Osteocyte (in vitro differentiated cells): ENCODE measurements at regions not wholly inside any gene's neighbourhood (a gene's known extent, or its start where the extent isn't known, plus 50 kb on each side); places are given as distances from the start of the nearest gene placed in this dataset.

ENCODE experiments used
- DNase-seq: peaks from one replicate; pipeline ENCODE4 v3.0.0; 2021; ENCODE audit warnings: mixed read lengths; ENCODE audit not compliant: unreplicated experiment; ENCODE audit errors: extremely low spot score
- H3K27ac Mint-ChIP-seq: one replicate; pipeline ENCODE4 v1.8.0; 2021; ENCODE audit warnings: mild to moderate bottlenecking, mixed read lengths; ENCODE audit not compliant: unreplicated experiment
- H3K27me3 Mint-ChIP-seq: one replicate; pipeline ENCODE4 v1.8.0; 2021; ENCODE audit warnings: mixed read lengths; ENCODE audit not compliant: unreplicated experiment
- H3K36me3 Mint-ChIP-seq: one replicate; pipeline ENCODE4 v1.8.0; 2021; ENCODE audit warnings: mixed read lengths; ENCODE audit not compliant: unreplicated experiment
- H3K4me1 Mint-ChIP-seq: one replicate; pipeline ENCODE4 v1.8.0; 2021; ENCODE audit warnings: mixed read lengths; ENCODE audit not compliant: unreplicated experiment
- H3K4me3 Mint-ChIP-seq: one replicate; pipeline ENCODE4 v1.8.0; 2021; ENCODE audit warnings: mild to moderate bottlenecking, moderate library complexity, mixed read lengths; ENCODE audit not compliant: unreplicated experiment
- H3K9me3 Mint-ChIP-seq: one replicate; pipeline ENCODE4 v1.8.0; 2021; ENCODE audit warnings: mixed read lengths; ENCODE audit not compliant: unreplicated experiment
- TF ChIP-seq, protein P1 (sequence below): fragments of 200-600 bp; sonication (generic); IDR thresholded peaks from 2 replicates; pipeline ENCODE4 v1.5.0; 2021; ENCODE audit warnings: antibody characterized with exemption, mild to moderate bottlenecking, moderate library complexity

DNA sequence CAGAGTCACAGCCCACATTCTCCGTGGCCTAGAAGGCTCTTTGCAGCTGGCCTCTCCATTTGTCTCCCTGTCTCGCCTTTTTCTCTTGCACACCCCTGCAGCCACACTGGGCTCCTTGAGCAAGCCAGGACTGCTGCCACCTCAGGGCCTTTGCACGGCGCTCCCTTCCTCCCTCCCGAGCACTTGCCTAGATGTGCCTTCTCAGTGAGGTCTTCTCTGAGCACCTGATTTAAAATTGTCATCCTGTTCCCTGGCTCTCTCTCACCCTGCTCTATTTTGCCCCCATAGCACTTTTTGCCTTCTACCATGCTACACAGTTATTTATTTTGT lies 102.9 kb upstream of the THY1 start:
- TF ChIP-seq, protein P1, sequence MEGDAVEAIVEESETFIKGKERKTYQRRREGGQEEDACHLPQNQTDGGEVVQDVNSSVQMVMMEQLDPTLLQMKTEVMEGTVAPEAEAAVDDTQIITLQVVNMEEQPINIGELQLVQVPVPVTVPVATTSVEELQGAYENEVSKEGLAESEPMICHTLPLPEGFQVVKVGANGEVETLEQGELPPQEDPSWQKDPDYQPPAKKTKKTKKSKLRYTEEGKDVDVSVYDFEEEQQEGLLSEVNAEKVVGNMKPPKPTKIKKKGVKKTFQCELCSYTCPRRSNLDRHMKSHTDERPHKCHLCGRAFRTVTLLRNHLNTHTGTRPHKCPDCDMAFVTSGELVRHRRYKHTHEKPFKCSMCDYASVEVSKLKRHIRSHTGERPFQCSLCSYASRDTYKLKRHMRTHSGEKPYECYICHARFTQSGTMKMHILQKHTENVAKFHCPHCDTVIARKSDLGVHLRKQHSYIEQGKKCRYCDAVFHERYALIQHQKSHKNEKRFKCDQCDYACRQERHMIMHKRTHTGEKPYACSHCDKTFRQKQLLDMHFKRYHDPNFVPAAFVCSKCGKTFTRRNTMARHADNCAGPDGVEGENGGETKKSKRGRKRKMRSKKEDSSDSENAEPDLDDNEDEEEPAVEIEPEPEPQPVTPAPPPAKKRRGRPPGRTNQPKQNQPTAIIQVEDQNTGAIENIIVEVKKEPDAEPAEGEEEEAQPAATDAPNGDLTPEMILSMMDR, result no peak
- no peak overlapping the region for H3K4me3 Mint-ChIP-seq
- no peaks in the 10 kb centered on the region for H3K9me3 Mint-ChIP-seq
- H3K27me3 Mint-ChIP-seq, result peaks cover 53% of the 10 kb centered on the region
- H3K4me1 Mint-ChIP-seq, result no peaks in the 10 kb centered on the region
- no peak overlapping the region for H3K27ac Mint-ChIP-seq
- no peak for DNase-seq
- no peaks in the 10 kb centered on the region for H3K36me3 Mint-ChIP-seq

DNA sequence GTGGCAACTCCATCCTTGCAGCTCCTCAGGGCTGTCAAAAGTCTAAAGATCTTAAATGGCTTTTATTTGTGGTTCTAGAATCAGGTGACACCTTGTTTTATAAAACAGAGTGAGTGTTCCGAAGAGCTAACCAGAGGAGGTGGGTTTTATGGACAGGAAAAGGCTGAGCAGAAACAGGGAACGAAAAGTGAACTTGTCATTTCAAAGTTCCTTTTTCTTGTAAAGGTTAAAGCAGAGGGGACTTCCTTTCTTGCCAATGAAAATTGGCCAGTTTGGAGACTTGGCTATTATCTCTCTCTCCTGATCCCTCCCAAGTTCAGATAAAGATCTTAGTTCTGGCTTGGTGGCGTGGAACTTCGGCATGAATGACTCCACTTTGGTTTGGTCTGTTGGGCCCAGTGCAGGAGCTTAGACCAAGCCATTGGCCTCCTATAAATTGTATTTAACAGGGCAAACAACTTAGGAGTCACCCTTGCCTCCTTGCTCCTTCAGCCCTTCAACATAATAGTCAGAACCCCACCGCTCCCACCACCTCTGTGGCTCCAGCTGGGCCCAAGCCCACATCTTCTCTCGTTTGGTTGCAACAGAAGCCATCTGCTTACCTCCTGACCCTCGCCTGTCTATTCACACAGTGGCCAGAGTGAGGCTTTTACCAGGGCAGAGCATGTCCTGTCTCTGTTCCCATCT lies 102.4 kb upstream of the THY1 start:
- H3K27ac Mint-ChIP-seq, result no peak overlapping the region
- no peak overlapping the region for H3K4me3 Mint-ChIP-seq
- H3K4me1 Mint-ChIP-seq, result no peaks in the 10 kb centered on the region
- no peaks in the 10 kb centered on the region for H3K36me3 Mint-ChIP-seq
- TF ChIP-seq, protein P1, result no peak
- peaks cover 49% of the 10 kb centered on the region for H3K27me3 Mint-ChIP-seq
- H3K9me3 Mint-ChIP-seq, result no peaks in the 10 kb centered on the region
- DNase-seq, result no peak

DNA sequence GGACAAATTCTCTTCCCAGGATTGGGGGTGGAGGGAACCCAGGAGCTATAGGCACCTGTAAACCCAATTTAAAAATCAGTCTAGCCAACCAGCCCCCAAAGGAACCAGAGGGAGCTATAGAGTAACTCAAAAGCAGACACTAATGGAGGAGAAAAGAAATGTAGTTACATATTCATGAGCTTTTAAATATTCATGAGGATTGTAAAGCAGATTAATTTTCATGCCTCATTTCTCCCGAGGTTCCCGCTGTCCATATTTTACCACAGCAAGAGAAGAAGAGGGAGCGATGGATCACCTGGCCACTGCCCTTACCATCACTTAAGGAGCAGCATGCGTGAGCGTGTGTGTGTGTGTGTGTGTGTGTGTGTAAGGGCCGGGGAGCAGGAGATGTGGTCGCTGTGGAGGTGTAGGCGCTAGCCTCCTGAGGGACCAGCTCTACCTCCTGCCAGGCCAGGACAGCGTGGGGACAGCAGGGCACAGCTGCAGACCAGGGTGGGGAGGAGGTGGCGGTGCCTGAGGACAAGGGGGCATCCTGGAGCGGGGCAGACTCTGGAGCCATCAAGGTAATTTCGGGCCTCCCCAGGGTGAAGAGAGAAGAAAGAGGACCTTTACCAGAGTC lies 100.7 kb upstream of the THY1 start:
- Mint-ChIP-seq H3K4me3 (no peak overlapping the region), H3K36me3 (no peaks in the 10 kb centered on the region), H3K27me3 (peaks cover 38% of the 10 kb centered on the region), H3K27ac (no peak overlapping the region), H3K9me3 (no peaks in the 10 kb centered on the region), H3K4me1 (no peaks in the 10 kb centered on the region)
- no peak for DNase-seq
- TF ChIP-seq, protein P1, result no peak

DNA sequence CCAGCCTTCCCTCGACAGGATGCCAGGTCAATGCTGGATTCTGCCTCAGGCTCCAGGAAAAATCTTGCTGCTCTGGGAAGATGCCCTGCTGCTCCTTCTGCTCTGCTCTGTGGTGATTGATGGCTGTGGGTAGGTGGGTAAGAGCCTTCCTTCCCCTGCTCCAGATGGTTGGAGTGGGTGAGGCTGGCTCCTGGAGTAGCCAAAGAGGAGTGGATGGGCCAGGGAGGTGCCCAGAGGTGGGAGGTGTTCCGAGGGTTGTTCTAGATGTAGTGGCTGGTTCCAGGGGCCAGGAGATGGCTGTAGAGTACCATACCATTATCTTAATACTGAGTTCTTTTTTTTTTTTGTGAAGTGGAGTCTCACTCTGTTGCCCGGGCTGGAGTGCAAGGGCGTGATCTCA lies 99.6 kb upstream of the THY1 start:
- Mint-ChIP-seq H3K36me3 (no peaks in the 10 kb centered on the region), H3K4me3 (no peak overlapping the region), H3K27ac (no peak overlapping the region), H3K9me3 (no peaks in the 10 kb centered on the region), H3K27me3 (peaks cover 43% of the 10 kb centered on the region), H3K4me1 (no peaks in the 10 kb centered on the region)
- TF ChIP-seq, protein P1, result no peak
- DNase-seq, result no peak

DNA sequence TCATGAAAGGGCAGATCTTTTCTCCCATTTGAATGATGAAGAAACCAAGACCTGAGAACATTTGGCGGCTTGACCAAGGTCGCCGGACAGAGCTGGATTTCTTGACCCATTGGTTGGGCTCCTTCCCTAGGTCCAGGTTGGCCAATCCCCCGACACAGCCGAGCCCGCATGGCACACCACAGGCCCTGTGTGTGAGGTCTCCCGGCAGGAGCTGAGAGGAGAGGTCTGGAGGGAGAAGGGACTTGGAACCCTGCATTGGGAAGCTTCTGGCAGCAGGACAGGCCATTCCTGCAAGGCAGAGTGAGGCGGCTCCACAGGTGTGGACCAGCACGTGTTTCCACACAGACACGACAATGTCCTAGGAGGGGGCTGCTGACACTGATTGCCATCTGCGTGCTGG lies 98.6 kb upstream of the THY1 start:
- no peaks in the 10 kb centered on the region for H3K4me1 Mint-ChIP-seq
- H3K27me3 Mint-ChIP-seq, result peaks cover 45% of the 10 kb centered on the region
- no peak overlapping the region for H3K4me3 Mint-ChIP-seq
- no peak for DNase-seq
- H3K27ac Mint-ChIP-seq, result no peak overlapping the region
- H3K9me3 Mint-ChIP-seq, result no peaks in the 10 kb centered on the region
- TF ChIP-seq, protein P1, result no peak
- H3K36me3 Mint-ChIP-seq, result no peaks in the 10 kb centered on the region
